GM12872 (cell line): ENCODE measurements at regions not wholly inside any gene's neighbourhood (a gene's known extent, or its start where the extent isn't known, plus 50 kb on each side); places are given as distances from the start of the nearest gene placed in this dataset.

Experiments
- TF ChIP-seq, protein P1 (sequence below): IDR thresholded peaks from 3 replicates; pipeline ENCODE4 v1.5.1; 2011; ENCODE audit warnings: low read depth, mild to moderate bottlenecking, low read length, moderate library complexity; ENCODE audit not compliant: insufficient read depth

DNA sequence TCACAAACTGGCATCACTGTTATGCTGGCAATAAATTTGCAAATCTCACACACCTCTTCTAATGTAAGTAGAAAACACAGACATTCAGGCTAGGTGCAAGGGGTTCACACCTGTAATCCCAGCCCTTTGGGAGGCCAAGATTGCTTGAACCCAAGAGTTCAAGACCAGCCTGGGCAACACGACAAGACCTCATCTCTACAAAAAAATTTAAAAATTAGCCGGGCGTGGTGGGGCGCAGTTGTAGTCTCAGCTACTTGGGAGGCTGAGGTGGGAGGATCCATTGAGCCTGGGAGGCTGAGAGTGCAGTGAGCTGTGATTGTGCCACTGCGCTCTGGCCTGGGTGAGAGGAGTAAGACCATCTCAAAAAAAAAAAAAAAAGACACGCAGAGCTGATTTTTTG, 83.1 kb upstream of the ENPP6 start:
- TF ChIP-seq, protein P1, sequence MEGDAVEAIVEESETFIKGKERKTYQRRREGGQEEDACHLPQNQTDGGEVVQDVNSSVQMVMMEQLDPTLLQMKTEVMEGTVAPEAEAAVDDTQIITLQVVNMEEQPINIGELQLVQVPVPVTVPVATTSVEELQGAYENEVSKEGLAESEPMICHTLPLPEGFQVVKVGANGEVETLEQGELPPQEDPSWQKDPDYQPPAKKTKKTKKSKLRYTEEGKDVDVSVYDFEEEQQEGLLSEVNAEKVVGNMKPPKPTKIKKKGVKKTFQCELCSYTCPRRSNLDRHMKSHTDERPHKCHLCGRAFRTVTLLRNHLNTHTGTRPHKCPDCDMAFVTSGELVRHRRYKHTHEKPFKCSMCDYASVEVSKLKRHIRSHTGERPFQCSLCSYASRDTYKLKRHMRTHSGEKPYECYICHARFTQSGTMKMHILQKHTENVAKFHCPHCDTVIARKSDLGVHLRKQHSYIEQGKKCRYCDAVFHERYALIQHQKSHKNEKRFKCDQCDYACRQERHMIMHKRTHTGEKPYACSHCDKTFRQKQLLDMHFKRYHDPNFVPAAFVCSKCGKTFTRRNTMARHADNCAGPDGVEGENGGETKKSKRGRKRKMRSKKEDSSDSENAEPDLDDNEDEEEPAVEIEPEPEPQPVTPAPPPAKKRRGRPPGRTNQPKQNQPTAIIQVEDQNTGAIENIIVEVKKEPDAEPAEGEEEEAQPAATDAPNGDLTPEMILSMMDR: no peak

DNA sequence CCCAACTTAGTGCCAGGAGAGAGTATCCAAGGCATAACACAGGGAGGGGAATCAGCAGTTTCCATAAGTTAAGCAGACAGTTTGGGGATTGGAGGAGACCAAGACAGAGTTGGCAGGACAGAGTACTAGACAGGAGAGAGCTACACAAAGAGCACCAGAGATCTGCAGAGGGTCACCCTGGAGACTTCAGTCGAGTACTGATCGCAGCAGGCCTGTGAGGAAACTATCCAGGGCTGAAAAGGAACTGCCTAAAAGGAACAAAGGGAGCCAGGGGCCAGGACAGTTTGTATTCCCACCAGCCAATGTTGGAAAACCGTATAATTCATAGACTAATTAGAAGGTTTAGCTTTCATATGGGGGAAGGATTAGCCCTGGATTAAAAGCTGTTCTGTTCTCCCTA, 80.6 kb upstream of the ENPP6 start:
- TF ChIP-seq, protein P1: no peak

DNA sequence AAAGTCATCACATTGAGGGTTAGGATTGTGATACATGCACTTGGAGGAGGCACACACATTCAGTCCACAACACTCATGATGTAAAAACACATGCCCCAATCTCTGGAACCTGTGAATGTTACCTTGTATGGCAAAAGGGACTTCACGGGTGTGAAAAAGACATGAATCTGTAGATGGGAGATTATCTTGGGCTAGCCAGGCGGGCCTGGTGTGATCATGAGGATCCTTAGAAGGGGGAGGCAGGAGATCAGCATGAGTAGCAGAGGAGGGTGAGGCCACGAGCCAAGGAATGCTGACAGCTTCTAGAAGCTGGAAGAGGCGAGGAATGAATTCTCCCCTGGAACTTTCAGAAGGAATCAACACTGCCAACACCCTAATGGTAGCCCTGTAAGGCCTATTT, 77.5 kb upstream of the ENPP6 start:
- TF ChIP-seq, protein P1: no peak

DNA sequence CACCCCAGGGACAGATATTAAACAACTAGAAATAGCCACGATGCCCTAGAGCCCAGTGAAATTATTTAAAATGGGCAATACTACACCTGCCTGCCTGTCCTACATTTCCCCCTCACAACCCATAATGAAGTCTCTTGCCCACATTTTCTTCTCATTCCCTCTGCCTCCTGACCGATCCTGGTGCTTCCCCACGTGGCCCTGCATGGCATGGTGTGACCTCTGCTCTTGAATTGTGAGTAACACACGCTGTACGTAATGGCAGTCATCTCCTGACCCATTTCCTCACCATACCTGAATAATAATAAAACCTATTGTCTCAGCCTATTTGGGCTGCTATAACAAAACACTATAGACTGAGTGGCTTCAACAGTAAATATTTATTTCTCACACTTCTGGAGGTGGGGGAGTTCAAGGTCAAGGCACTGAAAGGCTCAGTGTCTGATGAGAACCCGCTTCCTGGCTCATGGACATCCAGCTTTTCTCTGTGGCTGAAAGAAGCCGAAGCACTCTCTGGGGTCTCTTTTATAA, 77.0 kb upstream of the ENPP6 start:
- TF ChIP-seq, protein P1: no peak

DNA sequence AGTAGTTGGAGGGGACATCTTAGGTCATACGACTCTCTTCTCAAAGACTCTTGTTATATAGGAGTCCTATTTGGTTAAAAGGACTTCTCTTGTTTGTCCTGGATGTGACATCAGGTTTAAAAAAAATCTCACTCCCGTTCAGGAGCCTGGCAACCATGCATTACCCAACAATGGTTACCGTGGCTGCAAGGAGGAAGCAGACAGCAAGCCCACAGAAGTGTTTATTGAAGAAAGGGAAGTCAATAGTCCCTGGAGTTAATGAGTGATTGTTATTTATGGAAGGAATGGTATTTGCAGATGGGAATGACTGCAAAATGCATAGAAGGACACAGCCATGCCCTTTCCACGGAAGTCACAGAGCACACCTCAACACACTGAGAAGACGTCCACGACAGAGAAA, 75.9 kb upstream of the ENPP6 start:
- TF ChIP-seq, protein P1: no peak

DNA sequence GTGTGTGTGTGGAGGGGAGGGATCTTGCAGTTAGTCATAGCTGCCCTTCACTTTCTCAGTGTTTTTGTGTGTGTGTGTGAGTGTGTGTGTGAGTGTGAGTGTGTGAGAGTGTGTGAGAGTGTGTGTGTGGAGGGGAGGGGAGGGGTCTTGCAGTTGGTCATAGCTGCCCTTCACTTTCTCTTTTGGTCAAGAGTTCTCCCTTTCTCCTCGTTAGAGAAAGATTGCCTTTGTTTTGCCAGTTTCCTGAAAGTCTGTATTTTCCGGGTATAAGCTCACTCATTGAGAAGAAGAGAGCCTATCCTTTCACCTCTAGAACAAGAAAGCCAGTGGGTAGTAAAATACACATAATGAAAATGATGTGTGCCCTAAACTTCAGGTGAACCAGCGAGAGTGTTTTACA, 75.2 kb upstream of the ENPP6 start:
- TF ChIP-seq, protein P1: no peak

DNA sequence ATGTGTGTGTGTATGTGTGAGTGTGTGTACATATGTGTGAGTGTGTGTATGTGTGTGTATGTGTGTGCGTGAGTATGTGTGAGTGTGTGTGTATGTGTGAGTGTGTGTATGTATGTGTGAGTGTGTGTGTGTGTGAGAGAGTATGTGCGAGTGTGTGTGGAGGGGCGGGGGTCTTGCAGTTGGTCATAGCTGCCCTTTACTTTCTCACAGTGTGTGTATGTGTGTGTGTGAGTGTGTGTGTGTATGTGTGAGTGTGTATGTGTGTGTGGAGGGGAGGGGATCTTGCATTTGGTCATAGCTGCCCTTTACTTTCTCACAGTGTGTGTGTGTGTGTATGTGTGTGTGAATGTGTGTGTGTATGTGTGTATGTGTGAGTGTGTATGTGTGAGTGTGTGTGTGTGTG, 74.8 kb upstream of the ENPP6 start:
- TF ChIP-seq, protein P1: no peak

DNA sequence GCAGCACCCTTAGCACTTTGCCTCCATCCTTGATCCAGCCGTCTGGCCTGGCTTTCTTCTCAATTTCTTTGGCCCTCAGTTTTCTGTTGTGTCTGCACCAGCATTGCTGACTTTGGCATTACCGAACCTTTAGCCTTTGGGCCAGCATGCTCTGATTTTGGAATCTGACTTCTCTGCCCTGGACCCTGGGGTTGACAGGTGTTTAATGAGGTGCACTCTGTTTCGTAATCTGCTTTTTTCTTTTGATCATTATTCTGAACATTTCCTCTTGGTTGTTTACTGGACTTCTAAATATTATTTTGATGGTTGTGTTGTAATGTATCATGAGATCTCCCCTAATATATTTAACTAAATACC, 71.5 kb upstream of the ENPP6 start:
- TF ChIP-seq, protein P1: no peak
